Occipital lobe (tissue), 2 donors: ENCODE measurements at regions not wholly inside any gene's neighbourhood (a gene's known extent, or its start where the extent isn't known, plus 50 kb on each side); places are given as distances from the start of the nearest gene placed in this dataset. TPM values are rescaled to one million over a fixed set of nuclear protein-coding genes. Genes with fewer than 3 reads are reported as not detected.

Experiments used
- DNase-seq: peaks from one replicate; lab custom pipeline; 2025; lab: John Stamatoyannopoulos, UW
- small RNA-seq: library from RNA; depleted of rRNA; stranded (forward); fragments of <200 nt; gene quantifications from one replicate; pipeline ENCODE3, GENCODE V24; 2014

DNA sequence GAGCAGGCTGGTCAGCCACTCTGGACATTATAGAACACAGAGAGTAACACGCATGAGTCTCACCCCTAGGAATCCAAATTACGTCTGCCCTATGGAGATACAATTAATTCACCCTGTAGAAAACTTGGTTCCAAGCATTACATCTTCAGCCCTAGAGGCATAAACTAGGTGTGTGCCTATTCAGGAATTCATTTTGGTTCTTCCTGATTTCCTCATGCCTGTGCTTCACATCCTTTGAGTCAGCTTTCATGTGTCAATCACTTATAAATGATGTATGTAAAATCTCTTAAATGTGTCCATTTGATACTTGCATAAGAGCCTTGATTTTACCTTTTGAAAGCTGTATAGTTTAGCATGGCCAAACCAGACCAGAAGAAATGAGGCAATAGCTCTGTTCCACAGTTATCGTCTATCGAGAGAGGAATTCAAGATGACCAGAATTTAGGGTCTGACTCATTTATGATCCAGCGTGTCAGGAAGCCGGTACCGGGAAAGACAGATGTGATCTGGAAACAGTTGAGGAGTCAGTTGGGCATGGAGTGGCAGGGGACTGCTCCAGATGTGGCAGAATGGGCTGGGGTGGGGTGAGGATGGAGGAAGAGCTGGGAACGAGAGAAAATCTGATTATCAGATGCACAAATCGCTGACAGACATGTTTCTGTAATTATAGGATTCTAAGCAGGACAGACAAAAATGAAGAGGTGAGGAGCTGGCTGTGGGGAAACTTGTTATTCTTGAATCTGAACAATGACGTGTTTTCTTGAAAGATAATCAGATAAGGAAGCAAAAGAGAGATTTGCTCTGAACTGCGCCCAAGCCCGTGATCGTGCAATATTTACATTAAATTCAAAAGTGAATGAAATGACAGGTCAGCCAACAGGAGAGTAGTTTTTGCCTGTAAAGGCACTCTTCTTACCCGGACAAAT, 76.7 kb downstream of the C16orf95 start:
- no peak for DNase-seq

DNA sequence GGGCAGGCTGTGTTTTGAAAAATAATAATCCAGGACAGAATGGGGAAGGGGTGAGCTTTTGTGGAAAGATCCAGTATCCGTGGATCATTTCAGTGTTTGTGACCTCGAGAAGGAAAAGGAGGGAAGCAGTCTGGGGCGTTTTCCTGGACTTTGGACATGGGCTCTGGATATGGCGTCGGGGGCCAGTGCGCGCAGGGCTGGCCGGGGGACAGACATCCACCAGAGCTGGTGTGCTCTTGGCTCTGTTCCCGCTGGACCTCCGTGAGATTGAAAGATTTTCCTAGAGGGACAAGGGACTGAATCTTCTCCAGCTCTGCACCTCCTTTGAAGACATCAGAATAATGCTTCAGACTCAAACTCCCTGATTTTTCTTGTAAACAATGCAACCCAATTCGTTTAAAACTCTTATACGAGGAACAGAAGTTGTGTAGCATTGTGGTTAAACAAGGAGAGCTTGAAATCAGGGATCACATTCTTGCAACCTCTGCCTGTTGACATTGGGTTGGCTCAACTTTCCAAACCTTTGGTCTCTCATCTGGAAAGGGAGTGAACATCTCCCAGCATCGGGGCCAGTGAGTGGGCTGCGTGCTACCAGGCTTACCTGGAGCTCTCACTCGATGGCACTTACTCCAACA, 75.9 kb downstream of the C16orf95 start:
- no peak for DNase-seq

DNA sequence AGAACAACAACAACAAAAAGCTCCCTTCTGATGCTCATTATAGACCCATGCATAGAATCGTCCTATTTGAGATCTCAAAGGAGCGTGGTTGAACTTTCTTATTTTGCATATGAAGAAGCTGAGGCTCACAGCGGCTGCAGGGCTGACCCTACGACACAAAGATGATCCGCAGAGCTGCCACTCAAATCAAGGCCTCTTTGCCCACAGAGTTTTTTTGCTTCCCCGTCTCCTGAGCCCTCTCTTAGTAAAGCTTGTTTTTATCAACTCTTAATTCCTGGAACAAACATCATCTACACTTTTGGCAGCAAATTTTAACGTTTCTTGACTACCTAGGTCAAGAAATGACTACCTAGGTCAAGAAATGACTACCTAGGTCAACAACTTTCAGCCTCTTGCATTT, 73.7 kb downstream of the C16orf95 start:
- DNase-seq: no peak

DNA sequence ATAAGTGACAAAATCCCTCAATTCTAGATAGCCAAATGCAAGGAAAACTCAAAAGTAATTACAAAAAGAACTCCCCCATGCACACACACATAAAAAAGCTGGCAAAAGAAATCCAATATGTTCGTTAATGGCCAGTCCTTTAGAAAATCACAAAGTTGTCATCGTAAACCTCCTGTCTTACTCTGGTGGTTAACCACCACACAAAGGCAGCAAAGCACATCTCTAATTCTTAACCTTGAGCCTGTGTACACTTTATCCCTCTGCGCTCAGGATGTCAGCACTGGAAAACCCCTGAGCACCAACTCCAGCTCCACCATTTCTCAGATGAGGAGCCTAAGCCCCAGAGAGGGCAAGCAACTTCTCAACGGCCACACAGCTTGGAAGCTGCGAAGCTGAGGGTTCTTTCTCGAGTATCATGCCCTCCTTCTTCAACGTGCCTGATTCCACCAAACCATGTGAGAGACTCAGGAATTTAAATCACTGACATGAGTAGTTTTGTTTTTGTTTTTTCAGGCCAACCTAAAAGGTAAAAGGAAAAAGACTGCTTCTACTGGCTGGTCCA, 72.5 kb downstream of the C16orf95 start:
- no peak for DNase-seq

DNA sequence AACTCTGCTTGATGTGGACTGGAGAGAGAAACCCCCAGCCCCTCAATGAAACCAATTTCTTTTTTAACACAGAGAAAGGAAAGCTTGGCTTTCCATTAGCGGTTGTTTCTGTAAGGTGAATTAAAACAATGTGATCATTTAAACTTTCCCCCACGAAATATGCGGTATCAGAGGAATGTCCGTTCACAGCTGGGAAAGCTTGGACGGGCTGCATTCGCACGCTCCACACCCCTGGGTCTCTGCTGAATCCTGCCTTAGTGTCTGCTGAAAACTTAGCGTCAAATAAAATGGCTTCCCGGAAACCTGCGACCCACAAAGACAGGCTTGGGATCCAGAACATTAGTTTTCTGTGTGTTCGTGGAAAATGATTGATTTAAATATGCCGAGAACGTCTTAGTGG, 71.7 kb downstream of the C16orf95 start:
- no peak for DNase-seq

DNA sequence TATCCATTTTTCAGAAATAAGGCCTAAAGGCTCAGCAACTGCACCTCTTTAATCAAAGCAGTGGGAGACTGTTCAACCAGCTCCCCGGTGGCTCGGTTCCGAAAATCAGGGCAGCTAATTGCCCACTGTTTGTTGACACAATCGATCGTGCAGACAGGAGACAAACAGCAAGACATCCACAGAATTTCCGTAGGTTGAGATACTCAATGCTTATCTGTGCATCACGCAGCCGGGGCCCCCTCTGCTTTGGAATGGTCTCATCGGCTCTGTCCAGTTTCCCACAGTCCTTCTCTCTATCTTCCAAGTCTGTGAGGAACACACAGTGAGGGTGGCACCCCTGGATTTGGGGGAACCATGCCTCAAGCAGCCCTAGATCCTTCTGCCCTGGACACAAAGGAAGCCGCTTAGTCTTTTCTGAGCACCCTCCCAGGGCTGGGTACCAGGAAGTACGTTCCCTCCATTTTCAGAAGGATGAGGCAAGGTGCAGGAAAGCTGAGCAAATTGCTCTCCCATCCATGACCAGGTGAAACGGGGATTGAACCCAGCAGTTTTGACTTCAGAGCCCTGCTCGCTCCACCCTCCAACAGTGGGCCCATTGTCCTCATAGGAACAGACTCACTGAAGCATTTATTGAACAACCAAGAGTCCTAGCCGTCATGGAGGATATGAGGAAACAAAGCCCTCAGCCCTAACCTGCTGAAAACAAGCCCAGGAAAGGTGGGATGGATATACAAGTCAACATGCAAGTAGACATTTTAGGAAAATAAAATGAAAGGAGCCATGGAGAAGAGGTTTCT, 70.7 kb downstream of the C16orf95 start:
- DNase-seq: no peak

DNA sequence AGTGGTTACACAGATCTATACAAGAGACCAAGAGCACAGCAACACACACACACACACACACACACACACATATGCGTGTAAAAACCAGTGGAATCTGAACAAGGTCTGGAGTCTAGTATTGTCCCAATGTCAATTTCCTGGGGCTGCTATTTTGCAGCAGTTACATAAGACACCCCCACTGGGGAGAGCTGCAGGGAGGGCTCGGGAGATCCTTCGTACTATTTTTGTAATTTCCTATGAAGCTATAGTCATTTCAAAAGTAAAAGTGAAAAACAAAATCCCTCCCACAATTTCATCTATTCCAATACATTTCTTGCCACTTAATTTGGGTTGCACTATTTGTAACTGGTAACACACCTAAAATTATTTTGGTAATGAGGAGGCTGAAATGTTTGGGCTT, 68.5 kb downstream of the C16orf95 start:
- DNase-seq: no peak

DNA sequence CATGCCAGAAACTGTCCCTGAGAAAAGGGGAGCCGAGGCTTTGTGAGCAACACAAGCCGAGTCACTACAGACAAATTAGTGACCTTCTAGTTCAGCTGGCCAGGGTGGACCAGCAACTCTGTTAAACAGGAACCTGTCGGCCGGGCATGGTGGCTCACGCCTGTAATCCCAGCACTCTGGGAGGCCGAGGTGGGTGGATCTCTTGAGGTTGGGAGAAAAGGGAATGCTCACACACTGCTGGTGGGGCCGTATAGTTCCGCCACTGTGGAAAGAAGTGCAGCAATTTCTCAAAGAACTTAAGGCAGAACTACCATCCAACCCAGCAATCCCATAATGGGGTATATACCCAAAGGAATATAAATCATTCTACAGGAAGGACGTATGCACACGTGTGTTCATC, 67.8 kb downstream of the C16orf95 start:
- no peak for DNase-seq

DNA sequence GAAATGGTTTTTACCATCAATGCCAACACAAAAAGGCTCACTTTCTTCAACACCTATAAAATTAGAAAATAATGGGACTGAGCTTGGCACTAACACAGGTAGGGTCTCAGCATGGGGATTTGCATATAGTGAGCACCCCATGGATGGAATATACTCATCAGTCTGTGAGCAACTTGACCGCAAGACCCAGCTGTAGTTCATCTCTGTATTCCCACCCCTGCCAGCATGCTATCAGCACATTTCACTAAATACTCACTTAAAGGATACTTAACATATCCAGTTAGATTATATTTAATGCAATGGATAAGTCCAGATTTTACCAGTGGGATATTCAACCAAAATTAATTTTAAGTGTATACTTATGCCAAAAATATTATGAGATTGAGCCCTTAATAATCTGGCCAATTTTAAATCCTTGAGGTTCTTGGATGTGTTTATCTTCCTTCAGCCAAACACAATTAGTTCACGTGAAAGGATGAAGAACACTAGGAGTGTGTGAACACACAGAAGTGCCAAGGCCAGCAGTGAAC, 66.7 kb downstream of the C16orf95 start:
- no peak for DNase-seq

DNA sequence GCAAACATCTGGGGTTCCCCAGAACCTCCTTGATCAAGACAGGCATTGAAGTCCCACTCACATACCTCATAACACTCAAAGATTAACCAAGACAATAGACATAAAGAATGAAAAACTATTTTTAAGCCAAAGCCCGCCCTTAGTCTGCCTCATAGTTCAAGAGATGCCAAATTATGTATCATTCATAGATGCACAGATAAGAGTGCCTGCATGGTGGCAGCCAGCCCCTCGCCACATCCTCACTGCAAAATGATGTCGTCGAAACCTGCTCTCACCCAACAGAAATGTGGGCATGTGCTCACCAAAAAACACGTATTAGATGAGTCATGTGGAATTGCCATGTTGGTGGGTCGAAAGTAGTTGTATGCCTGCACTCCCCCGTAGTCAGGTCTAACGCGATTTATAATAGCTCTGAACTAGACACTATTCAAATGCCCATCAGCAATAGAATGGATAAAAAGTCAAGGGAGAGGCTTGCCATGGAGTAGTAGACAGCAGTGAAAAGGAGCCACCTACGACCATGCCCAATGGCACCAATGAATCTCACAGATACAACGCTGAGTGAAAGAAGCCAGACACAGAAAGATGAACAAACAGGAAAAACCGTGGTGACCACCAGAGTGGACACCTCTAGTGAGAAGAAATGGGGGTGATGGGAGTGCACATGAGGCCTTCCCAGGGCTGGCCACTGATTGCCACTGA, 64.8 kb downstream of the C16orf95 start:
- DNase-seq: no peak

Small RNA genes in the stretch of these regions (small RNA-seq; reads per million reads assigned to genes)
- not detected for gene AC093519.1
